H1 (cell line): ENCODE measurements at regions not wholly inside any gene's neighbourhood (a gene's known extent, or its start where the extent isn't known, plus 50 kb on each side); places are given as distances from the start of the nearest gene placed in this dataset.

Source experiments
- CTCF ChIA-PET: fragments of 300-600 bp; sonication (Branson Sonifier 250); formaldehyde crosslinking; loops from one replicate; lab custom pipeline; 2021; ENCODE audit not compliant: partially characterized antibody; lab: Charles Lee
- POLR2A ChIA-PET: fragments of 300-600 bp; sonication (Branson Sonifier 250); formaldehyde crosslinking; loops from one replicate; lab custom pipeline; 2021; ENCODE audit warnings: inconsistent platforms; ENCODE audit not compliant: partially characterized antibody; lab: Charles Lee
- DNase-seq, 2 experiments: peaks; one replicate each; pipeline versions ENCODE4 v3.0.0 to v3.0.0-alpha.2; 2010 to 2022; ENCODE audit warnings: low spot score in 2 of 2, low read depth in 1 of 2, mixed read lengths in 1 of 2
- FAIRE-seq: peaks from 2 replicates; lab custom pipeline; 2011; peaks lifted over from hg19 to GRCh38; lab: Jason Lieb, UNC
- H2AFZ ChIP-seq: 2 replicates; pipeline ENCODE4 v1.8.1; 2012; ENCODE audit warnings: low read length, inconsistent platforms
- H2AK5ac ChIP-seq: 2 replicates; pipeline ENCODE4 v1.6.1; 2013; ENCODE audit warnings: low read depth, low read length
- H2BK120ac ChIP-seq: replicated peaks from 2 replicates; pipeline ENCODE3; 2013; ENCODE audit warnings: low read depth, low read length, inconsistent platforms
- H2BK12ac ChIP-seq: 2 replicates; pipeline ENCODE4 v1.6.1; 2013; ENCODE audit warnings: low read depth, low read length
- H2BK15ac ChIP-seq: 2 replicates; pipeline ENCODE4 v1.6.1; 2013; ENCODE audit warnings: low read length
- H2BK20ac ChIP-seq: 2 replicates; pipeline ENCODE4 v1.6.1; 2013; ENCODE audit warnings: low read length
- H2BK5ac ChIP-seq: 2 replicates; pipeline ENCODE4 v1.6.1; 2013; ENCODE audit warnings: low read depth, low read length
- H3K14ac ChIP-seq: 2 replicates; pipeline ENCODE4 v1.6.1; 2013; ENCODE audit warnings: inconsistent platforms; ENCODE audit not compliant: insufficient read length
- H3K18ac ChIP-seq: 2 replicates; pipeline ENCODE4 v1.6.1; 2013; ENCODE audit warnings: low read length; ENCODE audit errors: extremely low read depth
- H3K23ac ChIP-seq: 2 replicates; pipeline ENCODE4 v1.6.1; 2013; ENCODE audit warnings: inconsistent platforms; ENCODE audit not compliant: insufficient read length
- H3K23me2 ChIP-seq: 2 replicates; pipeline ENCODE4 v1.6.1; 2013; ENCODE audit warnings: low read depth, low read length
- H3K27ac ChIP-seq: 2 replicates; pipeline ENCODE4 v1.6.1; 2011; ENCODE audit warnings: low read depth, low read length, inconsistent platforms
- H3K27me3 ChIP-seq, 4 experiments: replicated peaks in 1 of 4; 1 replicate in 1 of 4; 2 replicates in 3 of 4; pipeline versions ENCODE4 v1.6.1 to v1.8.1; 2011 to 2013; ENCODE audit warnings: low read length in 3 of 4, mild to moderate bottlenecking in 3 of 4, inconsistent platforms in 2 of 4, mixed read lengths in 2 of 4, moderate library complexity in 1 of 4; ENCODE audit not compliant: control insufficient read depth in 3 of 4, insufficient read depth in 3 of 4; ENCODE audit errors: extremely low read depth in 1 of 4
- H3K36me3 ChIP-seq, 4 experiments: 2 replicates each; pipeline versions ENCODE4 v1.6.1 to v1.8.1; 2011 to 2013; ENCODE audit warnings: mild to moderate bottlenecking in 4 of 4, low read length in 3 of 4, moderate library complexity in 2 of 4, control low read depth in 1 of 4, inconsistent platforms in 1 of 4; ENCODE audit not compliant: insufficient read depth in 4 of 4, control insufficient read depth in 2 of 4
- H3K4ac ChIP-seq: replicated peaks from 2 replicates; pipeline ENCODE3; 2013; ENCODE audit warnings: low read length, low read depth, mixed read lengths, inconsistent platforms; ENCODE audit not compliant: insufficient read length
- H3K4me1 ChIP-seq, 4 experiments: replicated peaks in 1 of 4; 1 replicate in 1 of 4; 2 replicates in 3 of 4; pipeline versions ENCODE4 v1.6.1 to v1.8.1; 2011 to 2013; ENCODE audit warnings: low read length in 3 of 4, inconsistent platforms in 2 of 4, mixed read lengths in 1 of 4; ENCODE audit not compliant: insufficient read depth in 4 of 4, control insufficient read depth in 3 of 4
- H3K4me2 ChIP-seq, 2 experiments: 2 replicates each; pipeline versions ENCODE4 v1.6.1 to v1.8.1; 2011 to 2013; ENCODE audit warnings: low read depth in 2 of 2, low read length in 2 of 2, control low read depth in 1 of 2, inconsistent platforms in 1 of 2, mild to moderate bottlenecking in 1 of 2; ENCODE audit not compliant: insufficient read depth in 1 of 2
- H3K4me3 ChIP-seq, 4 experiments: fragments of 200-600, 300-600 bp in 1 of 4; sonication (generic), shearing (Covaris generic), sonication (Bioruptor Twin) in 1 of 4; 2 replicates each; pipeline versions ENCODE4 v1.5.1 to v1.8.1; 2011 to 2016; ENCODE audit warnings: low read length in 4 of 4, low read depth in 3 of 4, control low read depth in 2 of 4, inconsistent platforms in 2 of 4, mild to moderate bottlenecking in 2 of 4, mixed read lengths in 1 of 4, moderate library complexity in 1 of 4; ENCODE audit not compliant: insufficient read depth in 2 of 4; ENCODE audit errors: extremely low read depth in 1 of 4
- H3K56ac ChIP-seq: replicated peaks from 2 replicates; pipeline ENCODE3; 2013; ENCODE audit warnings: low read depth, mild to moderate bottlenecking, mixed read lengths, low read length, inconsistent platforms; ENCODE audit not compliant: insufficient read length
- H3K79me1 ChIP-seq: 2 replicates; pipeline ENCODE4 v1.6.1; 2013; ENCODE audit warnings: low read depth, low read length, control low read depth
- H3K79me2 ChIP-seq, 2 experiments: 2 replicates each; pipeline versions ENCODE4 v1.6.1 to v1.8.1; 2012 to 2013; ENCODE audit warnings: low read length in 2 of 2, mild to moderate bottlenecking in 2 of 2, inconsistent platforms in 1 of 2; ENCODE audit not compliant: insufficient read depth in 2 of 2, control insufficient read depth in 1 of 2
- H3K9ac ChIP-seq, 4 experiments: replicated peaks in 1 of 4; 1 replicate in 1 of 4; 2 replicates in 3 of 4; pipeline versions ENCODE4 v1.6.1 to v1.8.1; 2011 to 2013; ENCODE audit warnings: low read depth in 3 of 4, low read length in 3 of 4, control low read depth in 2 of 4, mild to moderate bottlenecking in 2 of 4, moderate library complexity in 2 of 4, inconsistent platforms in 1 of 4; ENCODE audit errors: extremely low read depth in 1 of 4
- H3K9me3 ChIP-seq, 2 experiments: 2 replicates each; pipeline versions ENCODE4 v1.6.1 to v1.8.1; 2012 to 2013; ENCODE audit warnings: mild to moderate bottlenecking in 2 of 2, moderate library complexity in 2 of 2, control low read depth in 1 of 2, inconsistent platforms in 1 of 2, low read depth in 1 of 2, low read length in 1 of 2, mixed read lengths in 1 of 2; ENCODE audit not compliant: insufficient read depth in 2 of 2
- H4K20me1 ChIP-seq, 2 experiments: replicated peaks in 1 of 2; 2 replicates each; pipeline versions ENCODE3 to v1.8.1; 2011 to 2013; ENCODE audit warnings: inconsistent platforms in 2 of 2, low read length in 2 of 2, mild to moderate bottlenecking in 1 of 2; ENCODE audit not compliant: insufficient read depth in 2 of 2, control insufficient read depth in 1 of 2
- H4K5ac ChIP-seq: 2 replicates; pipeline ENCODE4 v1.6.1; 2013; ENCODE audit warnings: low read length, low read depth, mixed read lengths, inconsistent platforms; ENCODE audit not compliant: insufficient read length
- H4K8ac ChIP-seq: 2 replicates; pipeline ENCODE4 v1.8.0; 2013; ENCODE audit warnings: mild to moderate bottlenecking, moderate library complexity, low read length, inconsistent platforms; ENCODE audit not compliant: insufficient read depth; ENCODE audit errors: extremely low read depth
- H4K91ac ChIP-seq: replicated peaks from 2 replicates; pipeline ENCODE3; 2013; ENCODE audit warnings: low read length, mixed read lengths, inconsistent platforms; ENCODE audit not compliant: insufficient read length
- ATF2 ChIP-seq: IDR thresholded peaks from 2 replicates; pipeline ENCODE4 v1.6.1; 2012; ENCODE audit warnings: low read length, inconsistent platforms
- CBX8 ChIP-seq: fragments of 300-800, 300-1000 bp; sonication (generic); IDR thresholded peaks from 2 replicates; pipeline ENCODE4 v1.7.1; 2016; ENCODE audit warnings: low read depth, low read length, borderline replicate concordance
- CREB1 ChIP-seq: IDR thresholded peaks from 2 replicates; pipeline ENCODE4 v1.6.1; 2012; ENCODE audit warnings: inconsistent platforms
- E2F6 ChIP-seq: IDR thresholded peaks from 2 replicates; pipeline ENCODE4 v1.6.1; 2012; ENCODE audit warnings: inconsistent platforms
- JUN ChIP-seq: IDR thresholded peaks from 2 replicates; pipeline ENCODE4 v1.6.1; 2011; ENCODE audit warnings: low read depth, mild to moderate bottlenecking, improper control_type of control experiment, low read length
- MAFK ChIP-seq: IDR thresholded peaks from 2 replicates; pipeline ENCODE4 v1.6.1; 2012; ENCODE audit warnings: low read depth, mild to moderate bottlenecking, improper control_type of control experiment, low read length
- PHF8 ChIP-seq: fragments of 200-600 bp; sonication (generic); conservative IDR thresholded peaks from 2 replicates; pipeline ENCODE4 v1.7.1; 2012; ENCODE audit warnings: low read depth, mild to moderate bottlenecking, inconsistent platforms, low read length, moderate library complexity
- POLR2AphosphoS5 ChIP-seq: IDR thresholded peaks from 2 replicates; pipeline ENCODE4 v1.6.1; 2011; ENCODE audit warnings: low read depth, low read length
- POU5F1 ChIP-seq: IDR thresholded peaks from 2 replicates; pipeline ENCODE4 v1.6.1; 2011; ENCODE audit warnings: low read depth, mild to moderate bottlenecking, low read length, moderate library complexity
- RBBP5 ChIP-seq: IDR thresholded peaks from 2 replicates; pipeline ENCODE4 v1.7.1; 2012; ENCODE audit warnings: low read depth, mild to moderate bottlenecking, inconsistent platforms, low read length, moderate library complexity, borderline replicate concordance
- SAP30 ChIP-seq: fragments of 300-600 bp; sonication (generic); IDR thresholded peaks from 2 replicates; pipeline ENCODE4 v1.7.1; 2012; ENCODE audit warnings: low read length, moderate library complexity, mild to moderate bottlenecking, inconsistent platforms; ENCODE audit not compliant: insufficient read depth, insufficient replicate concordance

GRCh38 chr2:163265562-163265961 is 427.0 kb upstream of the KCNH7 start:
- POLR2A ChIA-PET = interaction anchor here (1.0 kb wide), 1 partner anchor 469 kb away, joined by 3 read pairs; no protein-coding TSS in a partner anchor
- no peak overlapping the region for H2BK5ac ChIP-seq
- H3K23ac ChIP-seq = no peak overlapping the region
- no peaks in the 10 kb centered on the region for H3K79me2 ChIP-seq
- no peak for TF ChIP-seq POU5F1
- no peak for TF ChIP-seq CREB1
- no peak for TF ChIP-seq ATF2
- no peak for TF ChIP-seq POLR2AphosphoS5
- no peak for TF ChIP-seq SAP30
- TF ChIP-seq PHF8 = no peak
- TF ChIP-seq E2F6 = no peak
- TF ChIP-seq JUN = no peak
- TF ChIP-seq RBBP5 = no peak
- TF ChIP-seq MAFK = no peak
- no peak for TF ChIP-seq CBX8
- no peaks in the 10 kb centered on the region for H4K20me1 ChIP-seq
- no peak overlapping the region for H2AFZ ChIP-seq
- no peak overlapping the region for H3K4ac ChIP-seq
- no peak overlapping the region for H4K5ac ChIP-seq
- no peak overlapping the region for H3K4me3 ChIP-seq
- H3K4me2 ChIP-seq = no peak overlapping the region
- no peak overlapping the region for H2BK15ac ChIP-seq
- H3K27me3 ChIP-seq = no peaks in the 10 kb centered on the region
- H2BK20ac ChIP-seq = no peak overlapping the region
- H4K91ac ChIP-seq = no peak overlapping the region
- H2BK120ac ChIP-seq = no peak overlapping the region
- no peaks in the 10 kb centered on the region for H3K36me3 ChIP-seq
- FAIRE-seq (no peak), DNase-seq (no peak)
- no peak overlapping the region for H2BK12ac ChIP-seq
- no peak overlapping the region for H3K14ac ChIP-seq
- H3K9me3 ChIP-seq = no peaks in the 10 kb centered on the region
- no peak overlapping the region for H3K56ac ChIP-seq
- H4K8ac ChIP-seq = no peak overlapping the region
- no peak overlapping the region for H3K9ac ChIP-seq
- no peaks in the 10 kb centered on the region for H3K23me2 ChIP-seq
- H3K18ac ChIP-seq = no peak overlapping the region
- H3K4me1 ChIP-seq = no peaks in the 10 kb centered on the region
- CTCF ChIA-PET = interaction anchor here (1.2 kb wide), 1 partner anchor 13 kb away, joined by 3 read pairs; no protein-coding TSS in a partner anchor
- H3K79me1 ChIP-seq = no peaks in the 10 kb centered on the region
- no peak overlapping the region for H3K27ac ChIP-seq
- no peak overlapping the region for H2AK5ac ChIP-seq
